ENCODE measurements at regions not wholly inside any gene's neighbourhood (a gene's known extent, or its start where the extent isn't known, plus 50 kb on each side); places are given as distances from the start of the nearest gene placed in this dataset.

GRCh38 chr4:11196927-11197522 lies 231.7 kb downstream of the HS3ST1 start:
- no peak overlapping the region for H3K4me3 ChIP-seq (ENCODE audit: low read length in 3 of 3)
- TF ChIP-seq CTCF (IDR thresholded peaks at IDR 0.05; ENCODE audit: borderline replicate concordance, extremely low read depth, insufficient read depth) = no peak
- DNase-seq = no peak

GRCh38 chr4:11194431-11194830 lies 234.3 kb downstream of the HS3ST1 start:
- Histone ChIP-seq H3K27ac (ENCODE audit: low read depth in 2 of 2, low read length in 2 of 2) (no peak overlapping the region), H3K4me1 (ENCODE audit: control insufficient read depth in 2 of 3, insufficient read depth in 2 of 3, low read depth in 1 of 3, low read length in 3 of 3) (no peaks in the 10 kb centered on the region), H3K9ac (ENCODE audit: low read length in 3 of 3) (no peak overlapping the region), H3K4me3 (ENCODE audit: low read length in 3 of 3) (no peak overlapping the region), H3K9me3 (ENCODE audit: control insufficient read depth in 2 of 3, insufficient read depth in 1 of 3, low read length in 3 of 3) (no peaks in the 10 kb centered on the region), H3K36me3 (ENCODE audit: control insufficient read depth in 2 of 3, insufficient read depth in 3 of 3, low read length in 3 of 3) (no peaks in the 10 kb centered on the region), H3K27me3 (ENCODE audit: control insufficient read depth, insufficient read depth, low read length) (no peaks in the 10 kb centered on the region)
- TF ChIP-seq CTCF (IDR thresholded peaks at IDR 0.05; ENCODE audit: borderline replicate concordance, extremely low read depth, insufficient read depth) = no peak
- intact Hi-C loops (cut with DNase I) = no loop called here
- FAIRE-seq (no peak), DNase-seq (no peak)

More at GRCh38 chr4:11196927-11197522, 231.7 kb downstream of the HS3ST1 start:
- Histone ChIP-seq H3K9ac (ENCODE audit: low read length in 3 of 3) (no peak overlapping the region), H3K27ac (ENCODE audit: low read depth in 2 of 2, low read length in 2 of 2) (no peak overlapping the region), H3K9me3 (ENCODE audit: control insufficient read depth in 2 of 3, insufficient read depth in 1 of 3, low read length in 3 of 3) (no peaks in the 10 kb centered on the region), H3K4me1 (ENCODE audit: control insufficient read depth in 2 of 3, insufficient read depth in 2 of 3, low read depth in 1 of 3, low read length in 3 of 3) (no peaks in the 10 kb centered on the region), H3K27me3 (ENCODE audit: control insufficient read depth, insufficient read depth, low read length) (no peaks in the 10 kb centered on the region), H3K36me3 (ENCODE audit: control insufficient read depth in 2 of 3, insufficient read depth in 3 of 3, low read length in 3 of 3) (no peaks in the 10 kb centered on the region)
- FAIRE-seq = no peak
- intact Hi-C loops (cut with DNase I) = no loop called here

GRCh38 chr4:11189756-11190155 lies 238.9 kb downstream of the HS3ST1 start:
- H3K36me3 ChIP-seq (ENCODE audit: control insufficient read depth in 2 of 3, insufficient read depth in 3 of 3, low read length in 3 of 3) = no peaks in the 10 kb centered on the region
- no peaks in the 10 kb centered on the region for H3K9me3 ChIP-seq (ENCODE audit: control insufficient read depth in 2 of 3, insufficient read depth in 1 of 3, low read length in 3 of 3)
- H3K4me1 ChIP-seq (ENCODE audit: control insufficient read depth in 2 of 3, insufficient read depth in 2 of 3, low read depth in 1 of 3, low read length in 3 of 3) = no peaks in the 10 kb centered on the region
- no peak for TF ChIP-seq CTCF (IDR thresholded peaks at IDR 0.05; ENCODE audit: borderline replicate concordance, extremely low read depth, insufficient read depth)
- intact Hi-C loops (cut with DNase I) = no loop called here
- no peak overlapping the region for H3K9ac ChIP-seq (ENCODE audit: low read length in 3 of 3)
- no peaks in the 10 kb centered on the region for H3K27me3 ChIP-seq (ENCODE audit: control insufficient read depth, insufficient read depth, low read length)
- H3K4me3 ChIP-seq (ENCODE audit: low read length in 3 of 3) = no peak overlapping the region
- no peak overlapping the region for H3K27ac ChIP-seq (ENCODE audit: low read depth in 2 of 2, low read length in 2 of 2)
- peak in 1 of 5 donors; percentile 5 for DNase-seq
- FAIRE-seq = no peak

GRCh38 chr4:11183356-11183740 lies 245.3 kb downstream of the HS3ST1 start:
- DNase-seq = no peak
- H3K4me1 ChIP-seq (ENCODE audit: control insufficient read depth in 2 of 3, insufficient read depth in 2 of 3, low read depth in 1 of 3, low read length in 3 of 3) = no peaks in the 10 kb centered on the region
- intact Hi-C loops (cut with DNase I) = no loop called here

More at GRCh38 chr4:11183356-11183740, 245.3 kb downstream of the HS3ST1 start:
- FAIRE-seq = no peak
- no peak for TF ChIP-seq CTCF (IDR thresholded peaks at IDR 0.05; ENCODE audit: borderline replicate concordance, extremely low read depth, insufficient read depth)
- Histone ChIP-seq H3K27ac (ENCODE audit: low read depth in 2 of 2, low read length in 2 of 2) (no peak overlapping the region), H3K9ac (ENCODE audit: low read length in 3 of 3) (no peak overlapping the region), H3K36me3 (ENCODE audit: control insufficient read depth in 2 of 3, insufficient read depth in 3 of 3, low read length in 3 of 3) (no peaks in the 10 kb centered on the region), H3K4me3 (ENCODE audit: low read length in 3 of 3) (no peak overlapping the region), H3K27me3 (ENCODE audit: control insufficient read depth, insufficient read depth, low read length) (no peaks in the 10 kb centered on the region), H3K9me3 (ENCODE audit: control insufficient read depth in 2 of 3, insufficient read depth in 1 of 3, low read length in 3 of 3) (no peaks in the 10 kb centered on the region)

Measured in kidney (tissue), 13 donors.